HUES64 (cell line): ENCODE measurements at regions not wholly inside any gene's neighbourhood (a gene's known extent, or its start where the extent isn't known, plus 50 kb on each side); places are given as distances from the start of the nearest gene placed in this dataset.

Source experiments
- H3K27ac ChIP-seq: 2 replicates; pipeline ENCODE4 v1.7.0; 2013; ENCODE audit warnings: low read depth, low read length, inconsistent platforms
- H3K27me3 ChIP-seq: 2 replicates; pipeline ENCODE4 v1.6.1; 2013; ENCODE audit warnings: mild to moderate bottlenecking, low read length; ENCODE audit not compliant: insufficient read depth
- H3K36me3 ChIP-seq: 2 replicates; pipeline ENCODE4 v1.6.1; 2013; ENCODE audit warnings: mild to moderate bottlenecking, low read length; ENCODE audit not compliant: insufficient read depth
- H3K4me1 ChIP-seq: 2 replicates; pipeline ENCODE4 v1.6.1; 2013; ENCODE audit warnings: mild to moderate bottlenecking, low read length, moderate library complexity; ENCODE audit not compliant: insufficient read depth
- H3K4me3 ChIP-seq: 2 replicates; pipeline ENCODE4 v1.5.1; 2013; ENCODE audit warnings: mild to moderate bottlenecking, low read length, moderate library complexity
- H3K9ac ChIP-seq: 2 replicates; pipeline ENCODE4 v1.6.1; 2013; ENCODE audit warnings: mild to moderate bottlenecking, low read depth, low read length
- H3K9me3 ChIP-seq: 2 replicates; pipeline ENCODE4 v1.6.1; 2013; ENCODE audit warnings: low read depth, low read length; ENCODE audit not compliant: insufficient read depth
- WGBS: fragments of 150-250, 120-280 bp; methylation state at CpG from one replicate; pipeline ENCODE4 v1.1.7; 2013; ENCODE audit warnings: missing lambda C conversion rate; 5-methylcytosine and 5-hydroxymethylcytosine counted together

DNA sequence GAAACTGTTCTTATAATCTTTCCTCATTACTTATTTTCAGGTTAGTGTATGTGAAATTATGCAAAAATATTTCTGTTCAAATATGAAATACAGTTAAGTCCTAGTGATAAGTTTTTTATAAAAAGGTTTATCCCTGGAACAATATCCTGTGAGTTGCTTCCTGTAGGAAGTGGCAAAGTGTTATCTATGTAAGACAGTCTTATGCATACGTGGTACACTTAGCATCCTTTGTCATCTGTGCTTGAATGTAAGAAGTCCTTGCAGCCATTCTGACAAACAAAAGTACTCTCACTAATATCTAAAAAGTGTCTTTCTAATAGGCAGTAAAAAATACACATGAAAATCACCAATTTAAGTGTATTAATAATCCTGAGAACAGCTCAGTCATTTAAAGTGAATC lies 372.5 kb upstream of the BCHE start:
- H3K9me3 ChIP-seq, result no peaks in the 10 kb centered on the region
- WGBS, result 88% methylated on average over 1 of the region's 1 CpG
- H3K27me3 ChIP-seq, result no peaks in the 10 kb centered on the region
- H3K9ac ChIP-seq, result no peak overlapping the region
- H3K36me3 ChIP-seq, result no peaks in the 10 kb centered on the region
- H3K4me1 ChIP-seq, result peaks cover 5% of the 10 kb centered on the region; the same call in 1 of the 2 replicates
- H3K4me3 ChIP-seq, result no peak overlapping the region
- H3K27ac ChIP-seq, result no peak overlapping the region

DNA sequence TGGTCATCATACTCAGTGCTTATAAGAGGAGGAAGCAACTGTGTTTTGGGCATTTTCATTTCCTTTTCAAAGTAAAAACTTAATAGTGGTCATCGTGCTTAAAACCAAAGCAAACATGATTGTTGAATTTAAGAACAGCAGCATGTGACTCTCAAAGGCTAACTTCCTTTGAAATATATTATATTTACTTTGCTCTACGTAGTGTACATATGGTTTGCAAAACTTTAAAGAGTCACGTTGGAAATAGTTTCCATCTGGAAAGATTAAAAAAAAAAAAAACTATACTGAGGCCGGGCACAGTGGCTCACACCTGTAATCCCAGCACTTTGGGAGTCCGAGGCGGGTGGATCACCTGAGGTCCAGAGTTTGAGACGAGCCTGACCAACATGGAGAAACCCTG lies 367.9 kb upstream of the BCHE start:
- Histone ChIP-seq H3K4me1 (no peaks in the 10 kb centered on the region), H3K9me3 (no peaks in the 10 kb centered on the region), H3K27me3 (no peaks in the 10 kb centered on the region), H3K27ac (no peak overlapping the region), H3K36me3 (no peaks in the 10 kb centered on the region), H3K4me3 (no peak overlapping the region), H3K9ac (no peak overlapping the region)
- 91% methylated on average over 6 of the region's 7 CpGs for WGBS

DNA sequence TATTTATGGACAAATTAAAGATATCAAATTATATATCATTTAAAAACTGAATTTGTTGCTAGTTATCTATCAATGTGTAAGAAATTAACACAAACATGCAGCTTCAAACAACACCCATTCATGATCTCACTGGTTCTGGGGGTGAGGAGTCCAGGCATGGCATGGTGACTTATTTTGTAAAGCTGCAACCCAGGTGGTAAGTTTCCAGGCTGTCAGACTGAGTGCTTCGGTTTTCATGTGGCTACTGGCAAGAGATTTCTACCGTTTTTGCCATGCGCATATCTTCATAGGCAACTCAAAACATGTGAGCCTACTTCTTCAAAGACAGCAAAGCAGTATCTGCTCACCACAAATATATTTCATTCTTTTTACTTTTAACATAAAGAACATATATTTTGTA lies 364.3 kb upstream of the BCHE start:
- Histone ChIP-seq H3K4me1 (no peaks in the 10 kb centered on the region), H3K4me3 (no peak overlapping the region), H3K27me3 (no peaks in the 10 kb centered on the region), H3K9ac (no peak overlapping the region), H3K36me3 (no peaks in the 10 kb centered on the region), H3K9me3 (no peaks in the 10 kb centered on the region), H3K27ac (no peak overlapping the region)
- 76% methylated on average over 3 of the region's 3 CpGs for WGBS

DNA sequence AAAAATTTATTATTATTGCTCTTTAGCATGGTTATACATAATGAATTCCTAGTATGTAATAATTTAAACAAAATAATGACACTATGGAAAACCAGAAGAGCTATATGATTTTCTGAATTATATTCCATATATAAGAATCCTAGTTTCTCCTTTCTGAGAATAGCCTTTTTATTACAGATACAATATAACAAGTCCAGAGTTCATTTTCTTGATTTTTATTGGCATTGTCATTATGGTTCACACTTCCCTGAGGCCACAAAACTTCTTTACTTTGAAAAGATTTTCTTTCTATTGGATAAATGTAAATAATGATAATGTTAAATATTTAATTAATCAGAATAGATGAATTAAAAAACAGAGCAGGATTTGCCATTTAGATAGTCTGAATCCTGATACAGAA lies 362.3 kb upstream of the BCHE start:
- H3K9me3 ChIP-seq, result no peaks in the 10 kb centered on the region
- H3K4me1 ChIP-seq, result no peaks in the 10 kb centered on the region
- H3K36me3 ChIP-seq, result no peaks in the 10 kb centered on the region
- no peak overlapping the region for H3K4me3 ChIP-seq
- H3K27ac ChIP-seq, result no peak overlapping the region
- H3K27me3 ChIP-seq, result no peaks in the 10 kb centered on the region
- no peak overlapping the region for H3K9ac ChIP-seq

DNA sequence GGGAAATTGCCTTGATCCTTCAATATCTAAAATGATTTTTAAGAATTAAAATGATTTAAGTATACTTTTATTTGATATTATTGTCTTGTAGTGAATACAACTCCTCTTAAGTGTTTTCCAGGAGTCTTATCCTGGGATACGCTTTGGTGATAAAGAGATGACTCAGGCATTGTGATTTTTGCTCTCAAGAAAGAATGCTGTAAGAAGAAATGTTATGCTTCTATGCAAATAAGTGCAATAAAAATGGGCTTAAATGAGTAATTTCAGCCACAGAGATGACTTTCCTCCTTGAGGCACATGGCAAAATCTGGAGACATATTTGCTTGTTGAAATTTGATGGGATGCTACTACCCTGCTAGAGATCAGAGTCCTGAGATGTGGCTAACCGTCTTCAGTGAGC lies 358.6 kb upstream of the BCHE start:
- Histone ChIP-seq H3K4me1 (peaks cover 5% of the 10 kb centered on the region; the same call in 1 of the 2 replicates), H3K27me3 (no peaks in the 10 kb centered on the region), H3K36me3 (no peaks in the 10 kb centered on the region), H3K9ac (no peak overlapping the region), H3K4me3 (no peak overlapping the region), H3K9me3 (no peaks in the 10 kb centered on the region), H3K27ac (no peak overlapping the region)
- WGBS, result 93% methylated on average over 2 of the region's 2 CpGs

DNA sequence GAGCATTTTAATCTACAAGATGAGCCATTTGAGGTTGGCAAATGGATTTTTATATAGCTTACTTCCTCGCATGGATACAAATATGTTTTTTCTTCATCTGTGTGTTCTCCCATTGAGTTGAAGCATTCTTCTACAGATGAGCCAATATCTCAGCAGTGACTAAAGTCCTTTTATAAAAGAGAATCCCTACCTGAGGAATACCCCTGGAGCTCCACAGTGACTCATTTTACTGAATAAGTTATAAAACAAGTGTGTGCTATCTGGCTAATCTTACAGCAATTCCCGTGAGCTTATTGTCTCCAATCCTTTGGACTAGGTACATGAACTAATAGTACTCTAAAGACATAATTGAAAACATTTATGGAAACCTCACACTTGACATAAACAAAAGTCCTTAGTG lies 354.2 kb upstream of the BCHE start:
- WGBS, result 91% methylated on average over 1 of the region's 2 CpGs
- Histone ChIP-seq H3K36me3 (no peaks in the 10 kb centered on the region), H3K27me3 (no peaks in the 10 kb centered on the region), H3K9me3 (no peaks in the 10 kb centered on the region), H3K9ac (no peak overlapping the region), H3K4me1 (peaks cover 17% of the 10 kb centered on the region; the same call in 1 of the 2 replicates), H3K4me3 (no peak overlapping the region), H3K27ac (no peak overlapping the region)

DNA sequence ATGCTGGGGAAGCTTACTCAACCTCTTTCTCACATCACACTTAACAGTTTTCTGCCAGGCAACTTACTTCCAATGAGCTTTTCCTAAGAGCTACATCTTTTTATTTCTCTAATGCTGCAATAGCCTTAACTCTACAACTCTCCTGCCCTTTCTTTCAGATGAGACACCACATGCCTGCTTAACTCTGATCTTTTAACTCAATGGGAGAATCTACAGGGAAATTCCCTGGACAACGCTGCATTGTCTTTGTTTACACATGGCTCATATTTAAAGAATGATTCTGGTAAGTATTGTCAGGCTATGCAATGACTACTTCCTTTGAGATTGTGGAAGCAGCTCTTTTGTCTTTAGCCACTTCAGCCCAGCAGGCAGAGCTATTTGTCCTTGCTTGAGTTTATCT lies 353.1 kb upstream of the BCHE start:
- 0 out of 2 replicates have a peak overlapping the region, but pooled peaks have one; percentile 34 for H3K27ac ChIP-seq
- no peaks in the 10 kb centered on the region for H3K27me3 ChIP-seq
- H3K4me3 ChIP-seq, result no peak overlapping the region
- peaks cover 17% of the 10 kb centered on the region; the same call in 1 of the 2 replicates for H3K4me1 ChIP-seq
- no peak overlapping the region for H3K9ac ChIP-seq
- no peaks in the 10 kb centered on the region for H3K9me3 ChIP-seq
- no peaks in the 10 kb centered on the region for H3K36me3 ChIP-seq
- WGBS, result 65% methylated on average over 1 of the region's 1 CpG

DNA sequence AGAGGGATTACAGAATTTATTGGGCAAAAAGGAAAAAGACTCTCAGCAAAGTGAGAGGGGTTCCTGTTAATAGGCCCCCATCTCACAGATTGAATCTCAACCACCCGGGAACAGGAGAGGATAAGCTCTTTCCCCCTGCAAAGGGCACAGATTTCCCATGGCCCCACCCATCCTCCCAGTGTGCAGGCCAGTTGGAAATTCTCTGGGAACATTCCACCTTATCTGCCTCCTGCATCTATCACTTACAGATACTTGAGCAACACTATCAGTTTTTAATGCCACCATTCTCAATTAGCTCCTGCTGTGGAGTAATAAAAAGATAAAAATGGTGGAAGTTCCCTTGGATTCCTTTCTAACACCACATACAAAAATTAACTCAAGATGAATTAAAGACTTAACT lies 350.0 kb upstream of the BCHE start:
- Histone ChIP-seq H3K9me3 (no peaks in the 10 kb centered on the region), H3K36me3 (no peaks in the 10 kb centered on the region), H3K9ac (no peak overlapping the region), H3K27ac (no peak overlapping the region), H3K4me3 (no peak overlapping the region), H3K4me1 (peaks cover 17% of the 10 kb centered on the region; the same call in 1 of the 2 replicates), H3K27me3 (no peaks in the 10 kb centered on the region)
- WGBS, result 83% methylated on average over 1 of the region's 1 CpG

DNA sequence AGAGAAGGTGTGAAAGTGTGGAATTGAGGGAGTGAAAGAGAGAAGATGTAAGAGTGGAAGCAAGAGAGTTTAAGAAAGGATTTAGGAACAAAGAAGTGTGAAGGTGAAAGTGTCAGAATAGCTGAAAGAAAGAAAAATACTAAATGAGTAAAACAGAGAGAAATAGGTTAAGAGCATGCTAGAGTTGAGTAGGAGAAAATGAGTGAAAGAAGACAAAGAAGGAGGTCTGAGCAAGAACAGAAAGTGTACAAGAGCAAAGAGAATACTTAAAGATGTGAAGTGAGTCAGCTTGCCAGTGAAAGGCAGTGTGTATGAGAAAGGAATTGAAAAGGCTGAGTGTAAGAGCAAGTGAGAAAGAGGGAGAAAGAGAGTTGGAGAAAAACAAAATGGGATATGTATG lies 348.8 kb upstream of the BCHE start:
- H3K27ac ChIP-seq, result no peak overlapping the region
- H3K4me1 ChIP-seq, result peaks cover 14% of the 10 kb centered on the region; the same call in 1 of the 2 replicates
- H3K4me3 ChIP-seq, result no peak overlapping the region
- H3K9ac ChIP-seq, result no peak overlapping the region
- H3K36me3 ChIP-seq, result no peaks in the 10 kb centered on the region
- H3K27me3 ChIP-seq, result no peaks in the 10 kb centered on the region
- H3K9me3 ChIP-seq, result no peaks in the 10 kb centered on the region

DNA sequence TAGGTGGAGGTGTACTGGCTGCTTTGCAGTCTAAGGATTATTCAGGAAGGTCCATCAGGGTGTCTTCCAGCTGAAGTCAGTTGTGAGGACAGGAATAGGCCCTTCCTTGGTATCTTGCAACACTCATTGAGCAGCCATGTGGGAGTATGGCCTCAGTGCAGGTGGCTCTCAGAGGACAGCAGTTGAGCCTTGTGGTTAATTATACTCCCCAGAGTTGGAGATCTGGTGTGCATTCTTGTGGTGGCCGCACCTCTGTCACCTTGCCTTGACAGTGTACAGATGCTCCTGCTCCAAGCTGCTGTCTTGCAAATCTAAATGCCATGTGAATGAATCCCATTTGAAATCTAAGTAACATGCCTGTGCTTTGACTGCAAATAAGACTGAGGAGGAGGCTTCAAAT lies 339.9 kb upstream of the BCHE start:
- WGBS, result 94% methylated on average over 1 of the region's 1 CpG
- Histone ChIP-seq H3K27me3 (no peaks in the 10 kb centered on the region), H3K4me1 (no peaks in the 10 kb centered on the region), H3K36me3 (no peaks in the 10 kb centered on the region), H3K4me3 (no peak overlapping the region), H3K9ac (no peak overlapping the region), H3K9me3 (no peaks in the 10 kb centered on the region), H3K27ac (no peak overlapping the region)

DNA sequence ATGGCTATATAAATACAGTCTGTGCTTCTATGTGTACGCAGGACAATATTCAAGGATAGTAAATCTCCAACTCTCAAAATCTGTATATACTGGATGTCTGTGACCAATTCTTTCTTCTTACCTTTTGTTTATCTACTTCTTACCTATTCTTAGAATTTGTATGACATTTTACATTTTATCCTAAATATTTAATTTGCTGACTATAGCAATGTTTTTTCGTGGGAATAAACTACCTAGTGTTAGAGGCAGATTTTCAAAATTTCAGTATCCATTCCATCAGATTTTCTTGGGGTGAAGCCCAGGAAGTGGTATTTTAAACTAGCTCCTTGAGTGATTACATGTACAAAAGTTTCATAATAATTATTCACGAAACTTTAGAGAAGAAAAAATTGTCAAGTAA lies 334.5 kb upstream of the BCHE start:
- 100% methylated on average over 1 of the region's 3 CpGs for WGBS

DNA sequence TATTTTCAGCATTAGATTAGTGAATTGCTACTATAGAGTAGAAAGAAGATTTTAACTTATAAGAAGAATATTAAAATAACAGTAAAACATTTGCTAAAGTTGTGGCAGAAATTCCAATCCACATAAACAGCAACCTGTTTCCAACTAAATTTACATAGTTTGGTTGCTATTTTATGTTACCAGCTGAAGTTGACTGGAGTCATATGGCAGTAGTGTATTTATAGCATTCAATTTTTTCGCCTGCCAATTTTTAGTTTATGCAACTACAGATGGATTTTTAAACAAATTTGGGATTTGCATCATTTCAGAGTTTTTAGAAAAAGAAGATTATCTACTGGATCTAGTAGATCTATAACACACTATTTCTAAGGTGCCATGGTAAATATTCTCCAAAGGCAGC lies 332.5 kb upstream of the BCHE start:
- 100% methylated on average over 1 of the region's 1 CpG for WGBS
- Histone ChIP-seq H3K4me1 (no peaks in the 10 kb centered on the region), H3K4me3 (no peak overlapping the region), H3K9ac (no peak overlapping the region), H3K27ac (no peak overlapping the region), H3K9me3 (no peaks in the 10 kb centered on the region), H3K27me3 (no peaks in the 10 kb centered on the region), H3K36me3 (no peaks in the 10 kb centered on the region)

More for the DNA sequence above, 334.5 kb upstream of the BCHE start:
- Histone ChIP-seq H3K36me3 (no peaks in the 10 kb centered on the region), H3K4me3 (no peak overlapping the region), H3K9ac (no peak overlapping the region), H3K4me1 (no peaks in the 10 kb centered on the region), H3K27me3 (no peaks in the 10 kb centered on the region), H3K9me3 (no peaks in the 10 kb centered on the region), H3K27ac (no peak overlapping the region)
